Keratinocyte (primary cell): ENCODE measurements at regions not wholly inside any gene's neighbourhood (a gene's known extent, or its start where the extent isn't known, plus 50 kb on each side); places are given as distances from the start of the nearest gene placed in this dataset.

Experiments used
- DNase-seq: peaks from one replicate; pipeline ENCODE4 v3.0.0-alpha.2; 2011; ENCODE audit warnings: low read depth, missing footprints, low spot score
- FAIRE-seq: peaks from 2 replicates; lab custom pipeline; 2011; peaks lifted over from hg19 to GRCh38; lab: Jason Lieb, UNC
- H2AFZ ChIP-seq: 2 replicates; pipeline ENCODE4 v1.6.0; 2012; ENCODE audit warnings: low read length, control low read depth, inconsistent platforms; ENCODE audit not compliant: control insufficient read depth
- H3K27ac ChIP-seq: 2 replicates; pipeline ENCODE4 v1.5.1; 2011; ENCODE audit warnings: low read length; ENCODE audit not compliant: control insufficient read depth, insufficient read depth
- H3K27me3 ChIP-seq: 3 replicates; pipeline ENCODE4 v1.6.0; 2011; ENCODE audit warnings: low read length; ENCODE audit not compliant: control insufficient read depth, insufficient read depth; ENCODE audit errors: extremely low read depth
- H3K36me3 ChIP-seq, 2 experiments: 2 replicates in 1 of 2; 3 replicates in 1 of 2; pipeline ENCODE4 v1.5.1; 2011; ENCODE audit warnings: low read length in 2 of 2, mild to moderate bottlenecking in 1 of 2; ENCODE audit not compliant: control insufficient read depth in 2 of 2, insufficient read depth in 2 of 2; ENCODE audit errors: extremely low read depth in 1 of 2
- H3K4me1 ChIP-seq: 3 replicates; pipeline ENCODE4 v1.5.1; 2011; ENCODE audit warnings: low read length; ENCODE audit not compliant: control insufficient read depth, insufficient read depth; ENCODE audit errors: extremely low read depth
- H3K4me2 ChIP-seq: 3 replicates; pipeline ENCODE4 v1.6.0; 2011; ENCODE audit warnings: low read depth, low read length; ENCODE audit not compliant: control insufficient read depth, insufficient read depth; ENCODE audit errors: extremely low read depth
- H3K4me3 ChIP-seq, 3 experiments: fragments of 200-600 bp in 1 of 3; sonication (generic) in 1 of 3; 2 replicates in 2 of 3; 3 replicates in 1 of 3; pipeline ENCODE4 v1.5.1; 2011 to 2016; ENCODE audit warnings: low read length in 3 of 3, mild to moderate bottlenecking in 3 of 3, control low read depth in 2 of 3, inconsistent platforms in 1 of 3, low read depth in 1 of 3, mixed read lengths in 1 of 3, mixed run types in 1 of 3, moderate library complexity in 1 of 3; ENCODE audit not compliant: control insufficient read depth in 2 of 3, insufficient read depth in 2 of 3; ENCODE audit errors: extremely low read depth in 1 of 3
- H3K79me2 ChIP-seq: 2 replicates; pipeline ENCODE4 v1.6.0; 2012; ENCODE audit warnings: low read length; ENCODE audit not compliant: control insufficient read depth, insufficient read depth
- H3K9ac ChIP-seq: 3 replicates; pipeline ENCODE4 v1.6.0; 2011; ENCODE audit warnings: low read length; ENCODE audit not compliant: control insufficient read depth, insufficient read depth; ENCODE audit errors: extremely low read depth
- H3K9me1 ChIP-seq: 3 replicates; pipeline ENCODE4 v1.6.0; 2011; ENCODE audit warnings: low read length; ENCODE audit not compliant: control insufficient read depth, insufficient read depth; ENCODE audit errors: extremely low read depth
- H3K9me3 ChIP-seq: 2 replicates; pipeline ENCODE4 v1.5.1; 2012; ENCODE audit warnings: low read depth, low read length; ENCODE audit not compliant: control insufficient read depth
- H4K20me1 ChIP-seq: 3 replicates; pipeline ENCODE4 v1.6.0; 2011; ENCODE audit warnings: low read length; ENCODE audit not compliant: control insufficient read depth, insufficient read depth; ENCODE audit errors: extremely low read depth
- EZH2 ChIP-seq: IDR thresholded peaks from one replicate; pipeline ENCODE4 v1.6.1; 2012; ENCODE audit warnings: inconsistent platforms, mild to moderate bottlenecking, low read length, moderate library complexity
- dilution Hi-C: fragments of 300-500 bp; cut with MboI; formaldehyde crosslinking; loops from one replicate; pipeline ENCODE4 v1.7.0; 2020; ENCODE audit warnings: low sequenced_read_pairs; ENCODE audit not compliant: extremely low pct_ligation_motif_present
- TF ChIP-seq, protein P1 (sequence below), 3 experiments: IDR thresholded peaks in 1 of 3; conservative IDR thresholded peaks in 1 of 3; optimal IDR thresholded peaks in 1 of 3; 2 replicates in 2 of 3; 3 replicates in 1 of 3; pipeline versions ENCODE3 to v1.5.1; 2011; ENCODE audit warnings: low read length in 3 of 3, mild to moderate bottlenecking in 3 of 3, moderate library complexity in 2 of 3, control low read depth in 1 of 3, inconsistent platforms in 1 of 3; ENCODE audit not compliant: insufficient read depth in 2 of 3; ENCODE audit errors: extremely low read depth in 1 of 3

DNA sequence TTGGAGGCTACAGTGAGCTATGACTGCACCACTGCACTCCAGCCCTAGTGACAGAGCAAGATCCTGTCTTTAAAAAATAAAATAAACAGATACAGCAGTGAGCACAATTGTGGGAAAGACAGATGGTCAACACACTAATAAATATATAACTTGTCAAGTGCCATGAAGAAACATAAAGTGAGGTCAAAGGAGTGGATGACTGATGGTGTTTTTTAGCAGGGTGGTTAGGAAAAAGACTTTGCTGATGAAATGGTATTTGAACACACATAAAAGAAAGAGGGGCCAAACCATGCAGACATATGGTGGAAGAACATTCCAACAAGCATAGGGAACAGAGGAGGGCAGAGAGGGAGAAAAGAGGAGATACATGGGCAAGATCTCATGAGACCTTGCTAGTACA lies 392.7 kb upstream of the AUTS2 start:
- Histone ChIP-seq H2AFZ (no peak overlapping the region), H3K36me3 (no peaks in the 10 kb centered on the region), H3K27me3 (no peaks in the 10 kb centered on the region), H3K4me1 (no peaks in the 10 kb centered on the region), H4K20me1 (no peaks in the 10 kb centered on the region), H3K9me1 (no peaks in the 10 kb centered on the region), H3K4me2 (no peak overlapping the region), H3K4me3 (no peak overlapping the region), H3K9me3 (no peaks in the 10 kb centered on the region), H3K79me2 (no peaks in the 10 kb centered on the region), H3K27ac (no peak overlapping the region), H3K9ac (no peak overlapping the region)
- dilution Hi-C loops: no loop called here
- DNase-seq (no peak), FAIRE-seq (no peak)
- TF ChIP-seq EZH2: no peak
- TF ChIP-seq, protein P1, sequence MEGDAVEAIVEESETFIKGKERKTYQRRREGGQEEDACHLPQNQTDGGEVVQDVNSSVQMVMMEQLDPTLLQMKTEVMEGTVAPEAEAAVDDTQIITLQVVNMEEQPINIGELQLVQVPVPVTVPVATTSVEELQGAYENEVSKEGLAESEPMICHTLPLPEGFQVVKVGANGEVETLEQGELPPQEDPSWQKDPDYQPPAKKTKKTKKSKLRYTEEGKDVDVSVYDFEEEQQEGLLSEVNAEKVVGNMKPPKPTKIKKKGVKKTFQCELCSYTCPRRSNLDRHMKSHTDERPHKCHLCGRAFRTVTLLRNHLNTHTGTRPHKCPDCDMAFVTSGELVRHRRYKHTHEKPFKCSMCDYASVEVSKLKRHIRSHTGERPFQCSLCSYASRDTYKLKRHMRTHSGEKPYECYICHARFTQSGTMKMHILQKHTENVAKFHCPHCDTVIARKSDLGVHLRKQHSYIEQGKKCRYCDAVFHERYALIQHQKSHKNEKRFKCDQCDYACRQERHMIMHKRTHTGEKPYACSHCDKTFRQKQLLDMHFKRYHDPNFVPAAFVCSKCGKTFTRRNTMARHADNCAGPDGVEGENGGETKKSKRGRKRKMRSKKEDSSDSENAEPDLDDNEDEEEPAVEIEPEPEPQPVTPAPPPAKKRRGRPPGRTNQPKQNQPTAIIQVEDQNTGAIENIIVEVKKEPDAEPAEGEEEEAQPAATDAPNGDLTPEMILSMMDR (optimal IDR thresholded peaks at IDR 0.05 in 1 of 3, IDR thresholded peaks at IDR 0.05 in 1 of 3, conservative IDR thresholded peaks at IDR 0.05 in 1 of 3; ENCODE audit: extremely low read depth in 1 of 3, insufficient read depth in 2 of 3, low read length in 3 of 3): no peak

DNA sequence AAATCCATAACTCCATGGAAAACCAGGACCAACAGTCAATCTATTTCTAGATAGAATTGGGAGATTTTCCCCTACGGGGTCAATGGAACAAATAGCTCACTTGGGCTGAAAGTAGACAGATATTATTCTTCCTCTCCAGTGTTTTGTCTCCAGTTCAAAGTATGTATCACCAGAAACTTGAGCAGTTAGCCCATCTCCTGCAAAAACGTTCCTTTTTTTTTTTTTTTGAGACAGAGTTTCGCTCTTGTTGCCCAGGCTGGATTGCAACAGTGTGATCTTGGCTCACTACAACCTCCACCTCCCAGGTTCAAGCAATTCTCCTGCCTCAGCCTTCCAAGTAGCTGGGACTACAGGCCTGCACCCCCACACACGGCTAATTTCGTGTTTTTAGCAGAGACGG lies 390.0 kb upstream of the AUTS2 start:
- Histone ChIP-seq H3K79me2 (no peaks in the 10 kb centered on the region), H3K9ac (no peak overlapping the region), H3K27ac (no peak overlapping the region), H4K20me1 (no peaks in the 10 kb centered on the region), H3K27me3 (no peaks in the 10 kb centered on the region), H3K4me3 (no peak overlapping the region), H3K36me3 (no peaks in the 10 kb centered on the region), H3K9me3 (no peaks in the 10 kb centered on the region), H3K9me1 (no peaks in the 10 kb centered on the region), H2AFZ (no peak overlapping the region), H3K4me2 (no peak overlapping the region), H3K4me1 (no peaks in the 10 kb centered on the region)
- DNase-seq (no peak), FAIRE-seq (no peak)
- TF ChIP-seq, protein P1 (optimal IDR thresholded peaks at IDR 0.05 in 1 of 3, IDR thresholded peaks at IDR 0.05 in 1 of 3, conservative IDR thresholded peaks at IDR 0.05 in 1 of 3; ENCODE audit: extremely low read depth in 1 of 3, insufficient read depth in 2 of 3, low read length in 3 of 3): no peak
- no peak for TF ChIP-seq EZH2
- dilution Hi-C loops: no loop called here
